GM04503 (cell line): ENCODE measurements at regions not wholly inside any gene's neighbourhood (a gene's known extent, or its start where the extent isn't known, plus 50 kb on each side); places are given as distances from the start of the nearest gene placed in this dataset.
"Not testable (repeated sequence)": the region's sequence is repeated elsewhere in the genome, so short reads cannot be mapped to it uniquely, and the experiment has no call there.

ENCODE experiments used
- DNase-seq: peaks from one replicate; pipeline ENCODE4 v3.0.0-alpha.2; 2012; ENCODE audit warnings: low read depth

DNA sequence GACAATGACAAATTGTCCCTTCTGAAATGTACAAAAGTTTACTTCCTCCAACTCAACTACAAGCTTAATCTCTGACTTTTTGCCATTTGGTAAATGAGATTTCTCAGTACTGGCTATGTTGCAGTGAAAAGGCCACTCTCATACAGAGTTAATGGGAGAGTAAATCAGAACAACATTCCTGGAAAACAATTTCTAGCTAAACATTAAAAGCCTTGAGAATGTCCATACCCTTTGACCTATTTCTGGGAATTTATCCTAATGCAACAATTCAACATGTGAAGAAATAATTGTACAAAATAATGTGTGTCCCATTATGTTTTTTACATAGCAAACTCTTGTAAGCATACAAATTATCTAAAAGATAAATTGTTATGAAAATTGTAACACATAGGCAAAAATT is 56.3 kb upstream of the SPEF2 start:
- DNase-seq, result no peak

DNA sequence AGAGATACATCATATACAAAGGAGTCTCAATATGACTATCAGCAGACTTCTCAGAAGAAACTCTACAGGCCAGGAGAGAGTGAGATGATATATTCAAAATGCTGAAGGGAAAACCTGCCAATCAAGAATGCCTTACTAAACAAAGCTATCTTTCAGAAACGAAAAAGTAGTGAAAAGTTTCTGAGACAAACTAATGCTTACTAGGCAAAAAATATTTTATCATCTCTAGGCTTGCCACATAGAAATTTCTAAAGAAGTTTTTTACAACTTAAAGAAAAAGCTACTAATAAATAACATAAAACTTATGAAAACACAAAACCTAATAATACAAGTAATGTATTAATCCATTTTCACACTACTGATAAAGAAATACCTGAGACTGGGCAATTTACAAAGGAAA is 59.9 kb upstream of the SPEF2 start:
- no peak for DNase-seq

DNA sequence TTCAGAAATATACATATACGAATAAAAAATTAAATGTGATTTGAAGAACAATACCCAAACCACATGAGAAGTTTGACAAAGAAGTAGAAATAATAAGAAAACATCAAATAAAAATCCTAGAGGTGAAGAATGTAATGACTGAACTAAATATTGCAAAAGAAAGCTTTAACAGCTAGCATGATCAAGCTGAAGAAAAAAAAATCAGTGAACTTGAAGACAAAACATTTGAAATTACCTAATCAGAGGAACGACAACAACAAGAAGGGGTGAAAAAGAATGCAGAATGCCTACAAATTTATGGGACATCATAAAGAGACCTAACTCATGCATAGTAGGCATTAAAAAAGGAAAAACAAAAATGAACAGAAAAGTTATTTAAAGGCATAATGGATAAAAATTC is 60.5 kb upstream of the SPEF2 start:
- DNase-seq, result no peak

DNA sequence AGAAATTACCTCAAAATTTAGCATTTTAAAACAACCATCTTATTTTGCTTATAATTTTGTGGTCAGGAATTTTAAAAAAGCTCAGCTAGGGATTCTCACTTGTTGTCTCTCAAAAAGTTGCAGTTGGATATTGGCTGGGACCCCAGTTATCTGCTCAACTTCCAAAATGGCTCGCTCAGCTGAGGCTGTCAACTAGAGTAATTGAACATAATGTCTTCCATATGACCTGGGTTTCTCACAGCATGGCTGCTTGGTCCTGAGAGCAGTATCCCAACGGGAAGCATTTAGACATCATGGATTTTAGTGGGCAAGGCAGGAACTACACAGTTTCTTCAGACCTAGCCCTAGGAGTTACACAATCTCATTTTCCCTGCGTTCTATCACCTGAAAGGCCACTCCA is 63.6 kb upstream of the SPEF2 start:
- DNase-seq, result no peak

DNA sequence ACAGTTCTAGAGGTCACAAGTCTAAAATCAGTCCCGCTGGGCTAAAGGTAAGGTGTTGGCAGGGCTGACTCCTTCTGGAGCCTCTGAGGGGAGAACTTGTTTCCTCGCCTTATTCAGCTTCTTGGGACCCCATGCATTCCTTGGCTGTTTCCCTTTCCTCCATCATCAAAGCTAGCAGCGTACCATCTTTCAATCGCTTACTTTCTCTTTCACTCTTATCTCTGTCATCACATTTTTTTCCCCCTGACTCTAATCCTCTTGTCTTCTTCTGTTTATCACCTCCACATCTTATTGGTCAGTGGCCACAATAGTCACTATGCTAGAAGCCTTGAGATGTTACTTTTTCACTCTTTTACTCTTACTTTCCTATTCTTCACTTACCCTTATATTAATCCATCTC is 72.5 kb upstream of the SPEF2 start:
- no peak for DNase-seq

DNA sequence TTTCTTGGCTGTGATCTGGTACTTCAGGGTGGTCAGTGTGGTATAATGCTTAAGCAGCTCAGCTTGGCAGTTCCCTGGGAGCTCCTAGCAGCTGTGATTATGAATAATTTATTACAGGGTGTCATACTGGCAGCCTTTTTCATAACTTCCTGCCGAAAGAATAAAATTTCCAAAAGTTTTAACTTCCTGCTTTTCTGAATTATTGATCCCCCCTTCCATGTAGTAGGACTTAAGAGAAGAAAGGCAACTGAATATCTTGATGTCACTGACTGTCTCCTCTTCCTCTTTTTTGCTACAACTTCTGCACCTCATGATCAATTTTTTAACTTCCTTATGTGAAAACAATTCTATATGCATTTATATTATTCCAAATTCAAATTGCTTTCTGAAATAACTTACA is 74.3 kb upstream of the SPEF2 start:
- no peak for DNase-seq

DNA sequence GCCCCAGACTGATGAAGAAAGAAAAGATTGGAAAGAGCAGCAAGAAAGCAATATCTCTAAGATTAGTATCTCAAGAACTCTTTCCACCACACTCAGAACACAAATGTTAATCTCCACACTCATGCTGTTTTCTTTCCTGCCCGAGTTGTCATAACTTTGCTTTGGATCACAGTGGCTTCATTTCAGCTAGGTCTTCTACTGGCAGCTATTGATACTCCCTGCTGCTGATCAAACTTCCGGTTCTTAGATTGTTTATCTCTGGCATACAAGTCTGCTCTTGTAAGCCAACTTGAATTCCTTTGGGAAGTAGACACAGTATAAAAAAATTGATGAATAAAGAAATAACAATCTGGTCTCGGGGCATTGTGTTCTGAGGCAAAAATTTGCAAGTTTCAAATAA is 77.7 kb upstream of the SPEF2 start:
- DNase-seq, result no peak

DNA sequence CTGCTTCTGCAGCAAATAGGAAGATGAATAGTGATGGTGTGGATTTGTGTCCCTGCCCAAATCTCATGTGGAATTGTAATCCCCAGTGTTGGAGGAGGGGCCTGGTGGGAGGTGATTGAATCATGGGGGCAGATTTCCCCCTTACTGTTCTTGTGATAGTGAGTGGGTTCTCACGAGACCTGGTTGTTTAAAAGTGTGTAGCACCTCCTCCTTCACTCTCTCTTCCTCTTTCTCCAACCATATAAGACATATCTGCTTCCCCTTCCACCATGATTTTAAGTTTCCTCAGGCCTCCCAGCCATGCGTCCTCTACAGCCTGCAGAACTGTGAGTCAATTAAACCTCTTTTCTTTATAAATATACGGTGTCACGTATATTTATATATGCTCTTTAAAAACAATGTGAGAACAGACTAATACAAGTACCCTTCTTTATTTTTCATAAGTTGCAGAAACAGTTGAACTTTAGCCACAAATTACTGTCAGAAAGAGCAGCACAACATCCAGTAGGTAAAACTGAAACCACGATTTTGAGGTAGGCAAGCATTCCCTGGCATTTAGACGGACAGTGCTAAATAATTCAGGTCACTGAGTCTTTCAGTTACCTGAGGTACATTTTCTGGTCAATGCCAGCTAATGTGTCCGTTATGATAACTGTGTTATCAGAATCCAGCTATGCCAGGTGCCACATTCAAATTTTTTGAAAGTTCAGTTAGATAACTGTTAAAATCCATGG is 79.3 kb upstream of the SPEF2 start:
- no peak for DNase-seq

DNA sequence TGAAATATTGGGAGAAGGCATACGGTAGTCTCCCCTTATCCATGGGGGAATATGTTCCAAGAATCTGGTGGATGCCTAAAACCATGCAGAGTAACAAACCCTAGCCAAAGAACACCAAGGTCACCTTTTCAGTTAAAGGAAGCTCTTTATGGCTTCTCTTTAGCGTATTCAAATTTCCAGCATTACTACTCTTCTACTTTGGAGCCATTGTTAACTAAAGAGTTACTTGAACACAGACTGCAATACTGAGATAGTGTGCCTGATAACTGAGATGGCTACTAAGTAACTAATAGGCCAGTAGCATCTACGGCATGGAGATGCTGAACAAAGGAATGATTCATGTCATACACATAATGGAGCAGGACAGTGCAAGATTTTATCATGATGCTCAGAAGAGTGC is 84.5 kb upstream of the SPEF2 start:
- DNase-seq, result no peak

DNA sequence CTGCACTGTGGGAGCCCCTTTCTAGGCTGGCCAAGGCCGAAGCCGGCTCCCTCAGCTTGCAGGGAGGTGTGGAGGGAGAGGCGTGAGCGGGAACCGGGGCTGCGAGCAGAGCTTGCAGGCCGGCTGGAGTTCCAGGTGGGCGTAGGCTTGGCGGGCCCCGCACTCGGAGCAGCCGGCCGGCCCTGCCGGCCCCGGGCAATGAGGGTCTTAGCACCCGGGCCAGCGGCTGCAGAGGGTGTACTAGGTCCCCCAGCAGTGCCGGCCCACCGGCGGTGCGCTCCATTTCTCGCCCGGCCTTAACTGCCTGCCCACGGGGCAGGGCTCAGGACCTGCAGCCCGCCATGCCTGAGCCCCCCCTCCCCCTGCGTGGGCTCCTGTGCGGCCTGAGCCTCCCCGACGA is 86.1 kb upstream of the SPEF2 start:
- DNase-seq, result not testable (repeated sequence)

DNA sequence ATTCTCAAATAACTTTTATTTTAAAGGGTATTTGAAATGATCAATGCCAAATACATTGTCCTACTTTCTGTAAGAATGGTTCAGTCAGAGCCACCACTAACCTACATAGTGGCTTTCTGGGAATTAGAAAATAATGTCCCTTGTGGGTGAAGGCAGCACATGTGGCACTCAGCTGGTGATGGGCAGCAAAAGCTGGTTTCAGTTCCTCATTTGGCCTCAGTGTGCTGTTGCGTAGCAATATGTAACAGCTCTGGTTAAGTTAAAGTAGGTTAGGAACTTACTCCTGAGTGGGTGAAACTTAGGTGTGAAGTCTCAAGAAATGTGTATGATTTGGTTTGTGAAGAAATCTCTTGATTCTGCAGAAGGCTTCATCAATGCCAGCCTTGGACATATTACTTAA is 99.6 kb upstream of the SPEF2 start:
- no peak for DNase-seq

DNA sequence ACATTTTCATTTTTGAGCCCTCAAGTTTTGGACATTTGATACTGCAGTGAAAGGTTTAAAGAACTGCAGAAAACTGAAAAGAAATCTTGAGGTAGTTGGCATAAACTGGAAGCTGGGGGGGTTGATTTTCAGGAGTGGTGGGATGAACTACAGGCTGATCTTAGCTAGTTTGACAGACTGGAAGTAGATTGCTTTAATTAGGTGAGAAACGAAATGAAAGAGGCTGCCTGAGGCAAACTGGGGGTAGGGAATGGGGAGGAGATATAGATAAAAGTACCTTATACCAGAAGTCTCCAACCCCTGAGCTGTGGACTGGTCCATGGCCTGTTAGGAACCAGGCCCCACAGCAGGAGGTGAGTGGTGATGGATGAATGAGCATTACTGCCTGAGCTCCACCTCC is 101.4 kb upstream of the SPEF2 start:
- DNase-seq, result no peak

DNA sequence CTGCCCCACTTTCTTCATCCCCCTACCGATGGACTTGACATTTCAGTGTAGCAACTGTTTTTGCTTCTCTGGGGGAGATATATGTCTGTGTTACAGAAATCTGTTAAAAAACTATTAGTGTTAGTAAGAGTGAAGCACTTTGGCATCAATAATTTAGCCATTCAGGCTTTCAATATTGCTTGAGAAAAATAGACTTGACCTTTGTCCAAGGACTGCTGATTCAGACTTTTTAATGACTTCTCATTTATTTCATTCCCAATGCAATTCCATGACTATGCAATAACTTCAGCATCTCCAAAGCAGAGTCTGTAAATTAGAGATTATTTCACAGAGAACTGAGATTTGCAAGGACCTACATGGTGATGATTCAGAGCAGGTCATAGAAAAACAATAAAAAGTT is 104.1 kb upstream of the SPEF2 start:
- no peak for DNase-seq

DNA sequence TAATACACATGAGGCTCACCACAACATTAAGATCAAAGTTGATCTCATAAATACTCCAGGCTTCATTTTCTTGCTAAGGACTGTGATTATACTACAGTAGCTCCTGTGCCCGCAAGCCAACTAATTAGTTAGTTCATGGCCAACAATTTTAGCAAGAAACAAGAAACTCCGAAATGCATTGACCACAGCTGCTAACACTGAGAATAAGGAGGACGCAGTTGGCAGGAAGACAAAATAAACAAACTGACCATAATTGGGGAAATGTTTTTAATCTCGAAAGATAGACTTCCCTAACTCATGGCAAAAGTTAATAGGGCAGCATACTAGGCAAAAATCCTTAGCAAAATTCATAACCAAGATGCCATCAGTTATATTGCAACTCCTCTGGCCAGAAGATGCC is 115.5 kb upstream of the SPEF2 start:
- no peak for DNase-seq

DNA sequence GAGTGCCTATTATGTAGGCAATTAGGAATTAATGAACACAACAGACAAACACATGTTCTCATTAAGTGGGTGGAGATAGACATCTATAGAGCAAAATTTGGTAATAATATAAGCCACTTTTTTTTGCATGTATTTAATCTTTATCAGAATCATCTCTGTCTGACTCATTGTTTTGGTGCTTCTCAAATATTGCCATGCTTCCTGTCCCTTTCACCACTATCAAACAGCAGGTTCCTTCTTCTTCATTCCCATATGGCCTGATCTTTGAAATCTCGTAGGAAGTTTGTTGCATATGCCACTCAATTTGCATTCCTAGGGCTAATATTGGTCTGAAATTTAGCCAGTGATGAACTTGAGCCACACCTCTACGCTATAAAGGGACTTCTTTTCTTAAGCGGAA is 128.9 kb upstream of the SPEF2 start:
- no peak for DNase-seq

DNA sequence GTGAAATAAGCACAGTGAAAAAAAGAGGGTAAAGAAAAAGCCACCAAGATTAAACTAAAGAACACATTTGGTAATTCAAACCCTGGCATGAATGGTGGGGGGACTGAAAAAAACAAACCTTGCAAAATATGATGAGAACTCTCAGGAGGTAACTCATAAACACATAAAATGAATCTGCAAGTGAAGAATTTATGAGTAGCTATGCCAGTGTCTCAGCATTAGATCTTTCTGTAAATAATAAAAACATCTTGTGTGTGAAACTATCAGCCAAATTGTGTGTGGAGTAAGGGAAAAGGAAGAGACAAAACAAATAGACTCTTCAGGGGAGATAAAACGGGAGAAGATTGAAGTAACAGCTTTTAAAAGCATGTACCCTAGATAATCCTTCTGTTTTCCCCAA is 129.6 kb upstream of the SPEF2 start:
- DNase-seq, result no peak

DNA sequence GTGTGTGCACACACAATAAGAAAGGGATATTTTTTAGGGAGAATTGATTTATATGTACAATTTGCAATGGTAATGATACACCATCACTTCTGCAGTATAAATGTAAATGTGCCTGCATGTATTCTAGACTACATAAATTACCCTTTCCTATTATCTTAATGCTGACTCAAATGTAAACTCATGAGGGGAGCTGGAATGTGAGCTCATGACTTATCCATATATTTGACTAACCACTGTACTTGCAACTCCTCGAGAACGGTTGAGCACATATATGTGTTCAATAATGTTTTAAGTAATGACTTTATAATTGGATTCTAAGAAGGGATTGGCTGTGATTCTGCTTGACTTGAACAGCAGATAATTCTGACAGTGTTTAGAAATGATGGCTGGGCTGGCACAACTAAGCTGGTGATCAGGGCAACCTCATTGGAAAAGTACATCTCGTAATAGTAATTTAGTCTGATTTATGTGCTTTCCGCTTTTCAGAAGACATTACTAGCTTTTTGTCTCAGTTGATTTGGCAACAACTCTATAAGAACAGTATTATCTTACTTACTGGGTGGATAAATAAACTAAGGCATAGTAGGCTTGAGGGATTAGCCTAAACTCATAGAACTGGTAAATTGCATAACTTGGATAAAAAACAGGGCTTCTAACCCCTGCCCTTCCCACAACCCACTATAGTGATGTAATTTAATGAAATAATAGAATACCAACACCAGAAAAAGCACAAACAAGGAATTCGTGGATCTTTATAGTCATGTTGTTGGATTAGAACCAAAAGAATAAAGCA is 130.2 kb upstream of the SPEF2 start:
- DNase-seq, result no peak

DNA sequence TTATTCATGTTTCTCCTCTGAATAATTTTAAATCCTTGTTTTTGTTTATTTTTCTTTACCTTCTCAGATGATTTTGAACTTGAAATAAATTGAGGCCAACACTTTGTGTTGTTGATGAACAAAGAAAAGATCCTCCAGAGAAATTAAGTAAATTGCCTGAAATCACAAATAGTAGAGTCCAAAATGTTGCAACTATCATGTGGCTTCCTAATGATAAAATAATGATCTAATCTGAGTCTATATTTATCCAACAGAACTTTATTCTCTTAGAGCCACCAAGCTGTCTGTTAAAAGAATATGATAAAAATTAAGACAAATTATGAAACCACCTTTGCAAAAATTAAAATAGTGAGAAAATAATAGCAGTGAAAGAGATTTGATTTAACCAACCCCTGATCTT is 132.2 kb upstream of the SPEF2 start:
- no peak for DNase-seq

DNA sequence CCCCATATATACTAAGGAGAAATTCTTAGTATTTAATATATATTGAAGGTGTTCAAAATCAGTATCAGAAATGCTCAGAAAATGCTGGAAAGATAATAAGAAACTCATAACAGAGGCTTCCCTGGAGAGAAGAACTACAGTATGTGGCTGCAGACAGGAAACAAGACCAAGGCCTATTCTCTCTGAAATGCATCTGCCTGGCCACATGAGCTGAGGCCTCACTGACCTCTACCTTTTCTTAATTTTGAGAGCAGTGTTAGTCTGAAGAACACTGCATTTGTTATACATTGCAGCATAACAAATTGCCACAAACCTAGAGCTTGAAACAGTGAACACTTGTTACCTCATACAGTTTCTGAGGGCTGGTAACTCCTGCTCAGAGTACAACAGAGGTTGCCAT is 133.4 kb upstream of the SPEF2 start:
- no peak for DNase-seq

DNA sequence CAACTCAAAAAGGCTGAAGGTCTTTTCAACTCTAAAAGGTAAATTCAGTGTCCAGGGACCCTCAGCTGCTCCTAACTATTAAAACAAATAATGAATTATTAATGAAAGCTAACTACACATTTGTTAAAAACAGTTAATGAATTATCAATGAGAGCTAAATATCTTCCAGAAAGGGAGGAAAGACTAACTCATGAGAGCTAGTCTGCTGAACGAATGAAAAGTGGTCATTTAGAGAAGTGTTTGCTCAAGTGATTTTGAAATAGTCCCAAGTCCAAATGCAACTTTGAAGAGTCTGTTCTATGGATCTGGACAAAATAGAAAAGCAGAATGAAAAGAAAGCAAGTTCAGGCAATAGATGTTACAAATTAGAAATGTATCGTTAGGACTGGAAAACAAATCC is 133.9 kb upstream of the SPEF2 start:
- DNase-seq, result no peak

DNA sequence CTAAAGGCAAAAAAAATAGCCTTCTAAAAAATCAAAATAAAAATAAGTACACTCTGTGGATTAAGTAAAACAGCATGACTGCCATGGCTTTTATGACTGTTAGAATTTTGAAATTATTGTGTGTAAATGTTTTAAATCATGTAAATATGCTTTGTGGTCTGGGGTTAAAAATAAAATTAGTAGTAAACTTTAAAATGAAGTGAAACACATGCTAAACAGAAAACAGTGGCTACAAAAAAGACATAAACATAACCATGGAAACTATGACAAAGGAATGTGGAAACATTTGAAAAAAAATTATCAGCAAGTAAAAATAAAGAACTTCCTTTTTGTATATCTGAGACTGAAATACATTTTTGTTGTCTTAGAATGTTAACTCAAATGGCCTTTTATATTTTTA is 134.5 kb upstream of the SPEF2 start:
- no peak for DNase-seq

DNA sequence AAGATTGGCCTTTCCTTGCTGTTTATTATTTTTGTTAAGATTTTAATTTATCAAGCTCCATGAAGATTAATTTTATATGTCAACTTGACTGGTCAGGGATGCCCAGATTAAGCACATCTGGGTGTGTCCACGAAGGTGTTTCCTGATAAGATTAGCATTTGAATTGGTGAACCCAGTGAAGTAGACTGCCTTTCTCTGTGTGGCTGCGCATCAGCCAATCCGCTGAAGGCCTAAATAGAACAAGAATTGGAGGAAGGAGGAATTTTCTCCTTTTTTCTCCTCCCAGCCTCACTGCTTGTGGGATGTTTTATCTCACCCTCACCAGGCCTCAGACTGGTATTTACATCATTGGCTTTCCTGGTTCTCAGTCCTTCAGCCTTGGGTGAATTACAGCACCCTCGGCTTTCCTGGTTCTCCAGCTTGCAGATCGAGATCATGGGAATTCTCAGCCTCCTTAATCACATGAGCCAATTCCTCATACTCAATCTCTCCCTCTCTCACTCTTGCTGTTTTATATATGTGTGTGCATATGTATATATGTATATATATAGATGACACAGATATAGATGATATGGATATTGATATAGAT is 135.4 kb upstream of the SPEF2 start:
- DNase-seq, result no peak

DNA sequence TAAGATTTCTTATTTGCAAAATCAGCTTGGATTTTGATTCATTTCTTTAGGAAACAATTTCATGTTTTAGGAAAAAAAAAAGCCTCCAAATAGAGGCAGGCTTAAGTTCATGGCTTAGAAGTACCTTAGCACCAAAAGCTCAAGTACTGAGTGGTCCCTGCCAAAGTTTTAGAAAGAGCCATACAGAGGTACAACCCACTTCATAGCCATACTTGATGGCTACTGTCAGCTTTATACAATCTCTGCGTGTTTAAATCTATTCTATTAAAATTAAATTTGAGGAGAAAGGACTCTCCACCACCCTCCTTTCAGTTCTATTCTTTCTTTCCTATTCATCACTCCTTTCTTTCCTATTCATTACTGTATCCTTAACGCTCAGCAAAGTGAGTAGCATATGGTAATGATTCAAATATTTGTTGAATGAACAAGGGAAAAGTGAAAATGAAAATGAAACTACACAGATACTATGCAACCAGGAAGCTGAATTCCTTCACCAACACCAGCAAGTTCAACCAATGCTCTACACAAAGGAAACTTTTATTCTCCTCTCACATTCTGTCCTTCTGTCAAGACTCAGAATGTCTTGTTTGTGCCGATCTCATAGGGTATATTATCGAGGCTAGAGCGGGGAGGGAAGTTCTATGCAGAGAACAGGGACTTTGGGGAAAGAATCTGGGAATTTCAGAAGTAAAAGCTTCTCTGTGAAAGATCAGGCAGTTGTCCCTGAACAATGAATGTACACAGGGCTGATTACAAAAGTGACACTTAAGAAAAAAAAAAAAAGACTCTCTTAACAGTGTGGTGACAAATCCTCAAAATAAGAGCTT is 138.6 kb upstream of the SPEF2 start:
- no peak for DNase-seq
